A549 (cell line): ENCODE measurements at regions not wholly inside any gene's neighbourhood (a gene's known extent, or its start where the extent isn't known, plus 50 kb on each side); places are given as distances from the start of the nearest gene placed in this dataset.

Experiments used
- ATAC-seq, 2 experiments: fragments of 200-7000 bp in 1 of 2; fragments of >200 bp in 1 of 2; cut with Nextera tagmentation in 1 of 2; cut with Tn5 transposase in 1 of 2; 3 replicates each; pipeline versions ENCODE4 v1.8.0 to v1.9.1; 2018 to 2020; ENCODE audit warnings: mild to moderate bottlenecking in 1 of 2, moderate library complexity in 1 of 2
- CTCF ChIA-PET: fragments of 300-600 bp; sonication (Branson Sonifier 250); formaldehyde crosslinking; extraction: SDS; loops from one replicate; lab custom pipeline; 2021; ENCODE audit warnings: antibody characterized with exemption, inconsistent platforms; lab: Yijun Ruan, JAX
- POLR2A ChIA-PET: fragments of 350-600 bp; formaldehyde crosslinking; extraction: SDS; loops from one replicate; lab custom pipeline; 2021; ENCODE audit warnings: antibody characterized with exemption, inconsistent platforms; lab: Yijun Ruan, JAX
- DNase-seq, 2 experiments: peaks; one replicate each; pipeline versions ENCODE4 v3.0.0 to v3.0.0-alpha.2; 2011 to 2016; ENCODE audit warnings: low read depth in 1 of 2, low spot score in 1 of 2
- FAIRE-seq: peaks from 2 replicates; lab custom pipeline; 2011; peaks lifted over from hg19 to GRCh38; lab: Jason Lieb, UNC
- H3K27ac ChIP-seq, 2 experiments: fragments of >200 bp; sonication (Bioruptor Twin); formaldehyde crosslinking; 3 replicates each; pipeline ENCODE4 v1.5.1; 2016 to 2017
- H3K4me1 ChIP-seq: fragments of >200 bp; sonication (Bioruptor Twin); formaldehyde crosslinking; 3 replicates; pipeline ENCODE4 v1.6.1; 2016
- H3K4me2 ChIP-seq: fragments of >200 bp; sonication (Bioruptor Twin); formaldehyde crosslinking; 3 replicates; pipeline ENCODE4 v1.6.1; 2016
- H3K4me3 ChIP-seq: fragments of >200 bp; sonication (Bioruptor Twin); formaldehyde crosslinking; 3 replicates; pipeline ENCODE4 v1.5.1; 2016
- H3K9me3 ChIP-seq: fragments of >200 bp; sonication (Bioruptor Twin); formaldehyde crosslinking; 3 replicates; pipeline ENCODE4 v1.6.1; 2016
- CBX2 ChIP-seq: fragments of 200-600 bp; sonication (generic); IDR thresholded peaks from 2 replicates; pipeline ENCODE4 v1.6.1; 2016; ENCODE audit warnings: low read depth, mild to moderate bottlenecking, borderline replicate concordance
- CBX8 ChIP-seq: fragments of 200-600 bp; sonication (generic); IDR thresholded peaks from 2 replicates; pipeline ENCODE4 v1.6.1; 2016
- CHD2 ChIP-seq: fragments of 150-350 bp; IDR thresholded peaks from 2 replicates; pipeline ENCODE4 v1.6.1; 2014; ENCODE audit warnings: low read length; ENCODE audit not compliant: partially characterized antibody
- CHD4 ChIP-seq: fragments of 200-600 bp; sonication (generic); IDR thresholded peaks from 2 replicates; pipeline ENCODE4 v1.6.1; 2016; ENCODE audit warnings: antibody characterized with exemption, mild to moderate bottlenecking, borderline replicate concordance
- CTCF ChIP-seq: fragments of >200 bp; sonication (Bioruptor Twin); formaldehyde crosslinking; IDR thresholded peaks from 3 replicates; pipeline ENCODE4 v1.5.1; 2016
- ELK1 ChIP-seq: fragments of 150-350 bp; IDR thresholded peaks from 2 replicates; pipeline ENCODE4 v1.6.1; 2014; ENCODE audit warnings: low read depth, mild to moderate bottlenecking, low read length
- EP300 ChIP-seq, 2 experiments: fragments of >200 bp; sonication (Bioruptor Twin); formaldehyde crosslinking; IDR thresholded peaks; 2 replicates in 1 of 2; 3 replicates in 1 of 2; pipeline ENCODE4 v1.6.1; 2016 to 2017
- FOSB ChIP-seq: fragments of 250-450 bp; sonication (Bioruptor Pico); IDR thresholded peaks from 2 replicates; pipeline ENCODE4 v1.5.0; 2020; ENCODE audit warnings: mild to moderate bottlenecking, moderate library complexity
- HOXB13 ChIP-seq: fragments of 250-450 bp; sonication (Bioruptor Pico); IDR thresholded peaks from 2 replicates; pipeline ENCODE4 v1.5.0; 2020; ENCODE audit warnings: low read depth, mild to moderate bottlenecking, moderate library complexity
- JUN ChIP-seq, 2 experiments: fragments of >200 bp; sonication (Bioruptor Twin); formaldehyde crosslinking; IDR thresholded peaks; 2 replicates in 1 of 2; 3 replicates in 1 of 2; pipeline ENCODE4 v1.6.1; 2016 to 2017
- JUNB ChIP-seq: fragments of >200 bp; sonication (Bioruptor Twin); formaldehyde crosslinking; IDR thresholded peaks from 2 replicates; pipeline ENCODE4 v1.6.1; 2016
- KDM1A ChIP-seq: fragments of 200-600 bp; sonication (generic); IDR thresholded peaks from 2 replicates; pipeline ENCODE4 v1.6.1; 2016; ENCODE audit warnings: low read depth, mild to moderate bottlenecking
- KDM5A ChIP-seq: fragments of 200-600 bp; sonication (generic); IDR thresholded peaks from 2 replicates; pipeline ENCODE4 v1.6.1; 2016; ENCODE audit warnings: antibody characterized with exemption, mild to moderate bottlenecking
- MAZ ChIP-seq: fragments of 150-350 bp; IDR thresholded peaks from 2 replicates; pipeline ENCODE4 v1.6.1; 2014; ENCODE audit warnings: antibody characterized with exemption, low read depth, low read length, borderline replicate concordance
- MYC ChIP-seq: IDR thresholded peaks from 2 replicates; pipeline ENCODE4 v1.6.1; 2012; ENCODE audit warnings: mild to moderate bottlenecking, inconsistent platforms, low read length, improper control_type of control experiment, borderline replicate concordance
- NFE2L2 ChIP-seq: fragments of 150-350 bp; conservative IDR thresholded peaks from 2 replicates; pipeline ENCODE4 v1.6.1; 2014; ENCODE audit warnings: low read length
- NPAS2 ChIP-seq: fragments of 250-450 bp; sonication (Bioruptor Pico); IDR thresholded peaks from 2 replicates; pipeline ENCODE4 v1.8.0; 2022; ENCODE audit warnings: mild to moderate bottlenecking, moderate library complexity, borderline replicate concordance
- POLR2A ChIP-seq: IDR thresholded peaks from 2 replicates; pipeline ENCODE4 v1.6.1; 2012; ENCODE audit warnings: mild to moderate bottlenecking, low read length
- RAD21 ChIP-seq, 2 experiments: fragments of >200 bp in 1 of 2; sonication (Bioruptor Twin) in 1 of 2; formaldehyde crosslinking in 1 of 2; IDR thresholded peaks in 1 of 2; conservative IDR thresholded peaks in 1 of 2; 2 replicates in 1 of 2; 3 replicates in 1 of 2; pipeline ENCODE4 v1.6.1; 2012 to 2018; ENCODE audit warnings: inconsistent platforms in 1 of 2
- RARB ChIP-seq: fragments of 250-450 bp; sonication (Bioruptor Pico); IDR thresholded peaks from 2 replicates; pipeline ENCODE4 v1.8.0; 2021; ENCODE audit warnings: mild to moderate bottlenecking, moderate library complexity
- RCOR1 ChIP-seq: fragments of 150-350 bp; IDR thresholded peaks from 2 replicates; pipeline ENCODE4 v1.6.1; 2014; ENCODE audit warnings: antibody characterized with exemption, low read length, low read depth
- REST ChIP-seq: fragments of 200-600 bp; sonication (generic); IDR thresholded peaks from 2 replicates; pipeline ENCODE4 v1.6.1; 2016; ENCODE audit warnings: antibody characterized with exemption, mild to moderate bottlenecking, moderate library complexity
- RFX5 ChIP-seq: fragments of 450-650 bp; IDR thresholded peaks from 2 replicates; pipeline ENCODE4 v1.7.1; 2014; ENCODE audit warnings: antibody characterized with exemption, mild to moderate bottlenecking, moderate library complexity
- SREBF2 ChIP-seq: fragments of 450-650 bp; IDR thresholded peaks from 2 replicates; pipeline ENCODE4 v1.6.1; 2014; ENCODE audit warnings: mild to moderate bottlenecking, moderate library complexity
- TFCP2L1 ChIP-seq: fragments of 250-450 bp; sonication (Bioruptor Pico); IDR thresholded peaks from 2 replicates; pipeline ENCODE4 v1.5.0; 2021; ENCODE audit warnings: mild to moderate bottlenecking
- TP53 ChIP-seq: fragments of 250-450 bp; sonication (Bioruptor Pico); IDR thresholded peaks from 2 replicates; pipeline ENCODE4 v1.5.0; 2021; ENCODE audit warnings: mild to moderate bottlenecking, moderate library complexity
- USF2 ChIP-seq: fragments of 450-650 bp; IDR thresholded peaks from 2 replicates; pipeline ENCODE4 v1.6.1; 2014; ENCODE audit warnings: antibody characterized with exemption
- ZC3H11A ChIP-seq: fragments of 450-650 bp; IDR thresholded peaks from 2 replicates; pipeline ENCODE4 v1.6.1; 2014; ENCODE audit warnings: antibody characterized with exemption, mild to moderate bottlenecking
- ZSCAN20 ChIP-seq: fragments of 250-450 bp; sonication (Bioruptor Pico); IDR thresholded peaks from 2 replicates; pipeline ENCODE4 v1.8.0; 2022; ENCODE audit warnings: mild to moderate bottlenecking, moderate library complexity
- WGBS: methylation state at CpG from one replicate; pipeline ENCODE4 v1.1.6; 2017; ENCODE audit errors: missing lambda C conversion rate; 5-methylcytosine and 5-hydroxymethylcytosine counted together

GRCh38 chr10:65416094-65416493, 1509.7 kb upstream of the LRRTM3 start:
- Histone ChIP-seq H3K4me1 (peaks cover 18% of the 10 kb centered on the region), H3K4me2 (no peak overlapping the region), H3K4me3 (no peak overlapping the region), H3K27ac (no peak overlapping the region), H3K9me3 (peaks cover 7% of the 10 kb centered on the region; the same call in 2 of the 3 replicates)
- WGBS, result 60% methylated on average over 1 of the region's 1 CpG
- DNase-seq (no peak), ATAC-seq (no peak), FAIRE-seq (no peak)
- ChIA-PET POLR2A (no interaction called here), CTCF (interaction anchor here (0.6 kb wide), 1 partner anchor 196 kb away, joined by 4 read pairs; no protein-coding TSS in a partner anchor)
- TF ChIP-seq MAZ, result no peak
- no peak for TF ChIP-seq CHD2
- TF ChIP-seq TP53, result no peak
- no peak for TF ChIP-seq CBX2
- no peak for TF ChIP-seq RFX5
- no peak for TF ChIP-seq JUN (IDR thresholded peaks at IDR 0.05)
- TF ChIP-seq RAD21 (conservative IDR thresholded peaks at IDR 0.05 in 1 of 2, IDR thresholded peaks at IDR 0.05 in 1 of 2), result no peak
- TF ChIP-seq JUNB, result no peak
- TF ChIP-seq KDM5A, result no peak
- no peak for TF ChIP-seq MYC
- no peak for TF ChIP-seq ZC3H11A
- TF ChIP-seq NPAS2 (CRISPR knock-in tag), result no peak
- TF ChIP-seq HOXB13, result no peak
- TF ChIP-seq CBX8, result no peak
- TF ChIP-seq USF2, result no peak
- TF ChIP-seq TFCP2L1 (CRISPR knock-in tag), result no peak
- no peak for TF ChIP-seq NFE2L2
- TF ChIP-seq KDM1A, result no peak
- no peak for TF ChIP-seq POLR2A

GRCh38 chr10:65419629-65420028, 1506.2 kb upstream of the LRRTM3 start:
- POLR2A ChIA-PET, result no interaction called here

GRCh38 chr10:65423043-65423442, 1502.8 kb upstream of the LRRTM3 start:
- no peak for FAIRE-seq
- 50% methylated on average over 1 of the region's 1 CpG for WGBS
- ChIA-PET POLR2A (no interaction called here), CTCF (no interaction called here)
- Histone ChIP-seq H3K4me1 (peaks cover 18% of the 10 kb centered on the region), H3K4me2 (no peak overlapping the region), H3K4me3 (no peak overlapping the region), H3K9me3 (0 out of 3 replicates have a peak, but pooled peaks cover 2% of the 10 kb centered on the region), H3K27ac (no peak overlapping the region)
- no peak for DNase-seq
- no peak for ATAC-seq
- no peak for TF ChIP-seq RARB (CRISPR knock-in tag)
- TF ChIP-seq CHD4, result no peak
- TF ChIP-seq NPAS2 (CRISPR knock-in tag), result no peak
- TF ChIP-seq REST, result no peak
- no peak for TF ChIP-seq TFCP2L1 (CRISPR knock-in tag)
- no peak for TF ChIP-seq EP300 (IDR thresholded peaks at IDR 0.05)
- TF ChIP-seq JUNB, result no peak
- no peak for TF ChIP-seq JUN (IDR thresholded peaks at IDR 0.05)
- no peak for TF ChIP-seq RCOR1
- TF ChIP-seq ELK1, result no peak
- no peak for TF ChIP-seq FOSB
- TF ChIP-seq ZSCAN20 (CRISPR knock-in tag), result no peak
- no peak for TF ChIP-seq KDM1A
- no peak for TF ChIP-seq CTCF

More at GRCh38 chr10:65419629-65420028, 1506.2 kb upstream of the LRRTM3 start:
- CTCF ChIA-PET, result no interaction called here
- FAIRE-seq, result no peak
- TF ChIP-seq SREBF2 (no peak), JUNB (peak; percentile 37; the same call in 1 of the 2 replicates), NFE2L2 (no peak)
- no peak overlapping the region for H3K4me3 ChIP-seq
- H3K4me1 ChIP-seq, result peaks cover 18% of the 10 kb centered on the region
- peak overlapping the region; percentile 68 for H3K4me2 ChIP-seq
- no peak for ATAC-seq
- H3K9me3 ChIP-seq, result peaks cover 7% of the 10 kb centered on the region; the same call in 2 of the 3 replicates
- H3K27ac ChIP-seq, result peak overlapping the region; percentile 64 to 76
- WGBS, result 3% methylated on average over 2 of the region's 2 CpGs
- peak in 1 of 2 experiments; percentile 45 for DNase-seq
